Activated CD8-positive, alpha-beta memory T cell treated with anti-CD3 and anti-CD28 coated beads, Interleukin-2, amount 50 U/mL, for 48 hours (primary cell): ENCODE measurements at regions not wholly inside any gene's neighbourhood (a gene's known extent, or its start where the extent isn't known, plus 50 kb on each side); places are given as distances from the start of the nearest gene placed in this dataset.
"Not testable (repeated sequence)": the region's sequence is repeated elsewhere in the genome, so short reads cannot be mapped to it uniquely, and the experiment has no call there.

Experiments used
- DNase-seq: peaks from one replicate; pipeline ENCODE4 v3.0.0-alpha.2; 2020

- no peak for DNase-seq
These were observed 722.0 kb downstream of the KCNJ2 start for GRCh38 chr17:70891306-70891705.

GRCh38 chr17:70892527-70892926 is 723.2 kb downstream of the KCNJ2 start:
- no peak for DNase-seq

- no peak for DNase-seq
These were observed 727.5 kb downstream of the KCNJ2 start for GRCh38 chr17:70896843-70897242.

GRCh38 chr17:70897446-70897845 is 728.1 kb downstream of the KCNJ2 start:
- DNase-seq = no peak

GRCh38 chr17:70901870-70902269 is 732.5 kb downstream of the KCNJ2 start:
- DNase-seq = no peak

- no peak for DNase-seq
These were observed 736.5 kb downstream of the KCNJ2 start for GRCh38 chr17:70905796-70906195.

- DNase-seq = no peak
These were observed 737.5 kb downstream of the KCNJ2 start for GRCh38 chr17:70906808-70907207.

GRCh38 chr17:70912716-70913485 is 743.6 kb downstream of the KCNJ2 start:
- no peak for DNase-seq

- no peak for DNase-seq
These were observed 747.1 kb downstream of the KCNJ2 start for GRCh38 chr17:70916469-70916868.

- no peak for DNase-seq
These were observed 749.9 kb downstream of the KCNJ2 start for GRCh38 chr17:70919241-70919640.

- DNase-seq = no peak
These were observed 751.1 kb downstream of the KCNJ2 start for GRCh38 chr17:70920416-70920815.

GRCh38 chr17:70922268-70922667 is 752.9 kb downstream of the KCNJ2 start:
- no peak for DNase-seq

GRCh38 chr17:70924776-70925175 is 755.4 kb downstream of the KCNJ2 start:
- DNase-seq = no peak

- DNase-seq = no peak
These were observed 759.9 kb downstream of the KCNJ2 start for GRCh38 chr17:70929226-70929625.

GRCh38 chr17:70934231-70934630 is 764.9 kb downstream of the KCNJ2 start:
- DNase-seq = no peak

- no peak for DNase-seq
These were observed 765.5 kb downstream of the KCNJ2 start for GRCh38 chr17:70934835-70935234.

GRCh38 chr17:70936724-70937123 is 767.4 kb downstream of the KCNJ2 start:
- no peak for DNase-seq

GRCh38 chr17:70938336-70938735 is 769.0 kb downstream of the KCNJ2 start:
- no peak for DNase-seq

- DNase-seq = no peak
These were observed 776.1 kb downstream of the KCNJ2 start for GRCh38 chr17:70945386-70945785.

GRCh38 chr17:70947215-70947614 is 777.9 kb downstream of the KCNJ2 start:
- DNase-seq = no peak

GRCh38 chr17:70947636-70948565 is 778.6 kb downstream of the KCNJ2 start:
- no peak for DNase-seq

- not testable (repeated sequence) for DNase-seq
These were observed 783.8 kb downstream of the KCNJ2 start for GRCh38 chr17:70953140-70953539.

GRCh38 chr17:70955441-70955840 is 786.1 kb downstream of the KCNJ2 start:
- DNase-seq = no peak

GRCh38 chr17:70956726-70957125 is 787.4 kb downstream of the KCNJ2 start:
- DNase-seq = no peak
